IPS-NIHi7 (cell line): ENCODE measurements at regions not wholly inside any gene's neighbourhood (a gene's known extent, or its start where the extent isn't known, plus 50 kb on each side); places are given as distances from the start of the nearest gene placed in this dataset.

Source experiments
- DNase-seq: peaks from one replicate; pipeline ENCODE4 v3.0.0; 2012; ENCODE audit warnings: mixed read lengths; ENCODE audit errors: extremely low spot score

DNA sequence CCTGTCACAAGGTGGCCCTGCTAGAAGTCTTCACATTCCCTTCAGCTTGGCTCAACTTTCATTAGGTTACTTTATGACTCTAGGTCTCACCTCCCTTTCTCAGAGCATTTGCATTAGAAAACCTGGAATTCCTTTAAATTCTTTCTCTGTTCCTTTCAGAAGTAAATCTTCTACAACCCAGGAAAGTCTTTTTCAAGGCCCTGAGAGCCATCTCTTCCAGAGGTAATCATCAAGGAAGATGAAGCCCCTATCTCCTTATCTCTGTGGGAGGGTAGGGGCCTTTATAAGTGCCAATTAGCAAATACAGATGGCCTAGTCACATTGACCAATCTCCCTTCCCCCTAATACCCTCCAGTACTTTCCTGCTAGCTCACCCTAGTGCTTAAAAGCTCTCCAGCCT is 848.0 kb upstream of the FAM98A start:
- DNase-seq, result peak; percentile 33

DNA sequence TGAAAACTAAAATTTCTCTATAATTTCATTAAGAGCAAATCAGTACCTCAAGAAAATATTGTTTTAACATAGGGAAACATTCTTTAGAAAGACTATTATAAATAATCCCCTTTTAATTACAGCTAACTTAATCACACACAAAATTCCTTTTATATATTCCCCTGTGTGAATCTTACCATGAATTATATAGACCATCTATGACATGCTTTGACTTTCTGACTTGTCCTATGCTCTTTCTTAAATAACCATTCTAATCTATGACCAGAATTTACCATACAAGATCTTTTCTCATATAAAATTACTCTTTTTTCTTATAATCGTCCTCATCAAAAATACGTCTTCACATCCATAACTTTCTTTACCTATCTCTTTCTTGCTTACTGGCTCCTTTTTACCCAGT is 824.2 kb upstream of the FAM98A start:
- DNase-seq, result no peak

- DNase-seq, result no peak
Measured at GRCh38 chr2:34419856-34420255, 820.8 kb upstream of the FAM98A start.

DNA sequence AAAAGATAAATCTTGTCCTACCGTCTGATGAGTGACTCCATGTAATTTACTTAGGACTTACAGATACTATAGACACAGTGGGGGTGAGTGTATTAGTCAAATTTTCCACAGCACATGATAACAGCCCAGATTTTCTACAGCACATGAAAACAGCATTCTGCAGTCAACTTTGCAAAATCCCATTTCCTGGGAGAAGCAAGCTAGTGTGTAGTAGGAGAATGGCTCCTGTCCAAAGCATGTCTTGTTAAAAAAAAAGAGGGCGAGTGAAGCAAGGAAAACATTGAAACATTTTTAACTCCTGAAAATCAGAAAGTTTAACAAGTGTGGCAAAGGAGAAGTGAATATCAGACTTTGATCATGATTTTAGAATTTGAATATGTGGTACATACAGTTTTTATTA is 817.8 kb upstream of the FAM98A start:
- no peak for DNase-seq

- DNase-seq, result no peak
Measured at GRCh38 chr2:34414856-34415255, 815.8 kb upstream of the FAM98A start.

GRCh38 chr2:34408100-34408499 is 809.0 kb upstream of the FAM98A start:
- no peak for DNase-seq

DNA sequence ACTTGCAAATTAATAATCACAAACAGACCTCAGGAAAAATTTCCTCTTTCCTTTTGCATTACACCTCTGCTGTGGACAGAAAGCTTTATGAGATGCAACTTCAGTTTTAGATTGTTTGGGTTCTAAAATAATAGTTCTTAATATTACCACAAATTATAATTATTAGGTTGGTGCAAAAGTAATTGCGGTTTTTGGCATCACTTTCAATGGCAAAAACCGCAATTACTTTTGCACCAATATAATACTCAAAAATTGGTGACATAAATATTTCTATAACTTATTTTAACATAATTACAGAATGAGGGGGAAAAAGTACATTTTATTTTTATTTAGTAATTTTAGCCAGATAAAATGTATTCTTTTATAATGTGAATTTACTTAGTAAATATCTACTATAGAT is 804.4 kb upstream of the FAM98A start:
- DNase-seq, result no peak

DNA sequence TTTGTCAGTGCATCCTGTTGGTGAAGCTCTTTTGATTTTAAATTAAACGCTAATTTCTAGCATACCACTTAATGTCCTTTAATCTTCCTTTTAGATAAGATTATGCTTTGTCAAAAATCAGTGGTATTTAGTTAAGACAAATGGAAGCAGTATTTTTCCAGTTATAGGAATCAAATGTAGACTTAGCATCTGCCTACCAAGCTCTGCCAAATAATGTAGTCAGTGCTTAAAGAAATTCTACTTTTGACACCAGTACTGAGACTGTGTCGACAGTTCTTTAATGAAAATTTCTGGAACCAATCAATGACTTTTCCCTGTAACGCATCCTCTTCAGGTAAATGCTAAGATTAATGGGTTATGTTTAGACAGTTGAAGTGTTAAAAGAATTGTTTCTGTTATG is 803.3 kb upstream of the FAM98A start:
- DNase-seq, result no peak

DNA sequence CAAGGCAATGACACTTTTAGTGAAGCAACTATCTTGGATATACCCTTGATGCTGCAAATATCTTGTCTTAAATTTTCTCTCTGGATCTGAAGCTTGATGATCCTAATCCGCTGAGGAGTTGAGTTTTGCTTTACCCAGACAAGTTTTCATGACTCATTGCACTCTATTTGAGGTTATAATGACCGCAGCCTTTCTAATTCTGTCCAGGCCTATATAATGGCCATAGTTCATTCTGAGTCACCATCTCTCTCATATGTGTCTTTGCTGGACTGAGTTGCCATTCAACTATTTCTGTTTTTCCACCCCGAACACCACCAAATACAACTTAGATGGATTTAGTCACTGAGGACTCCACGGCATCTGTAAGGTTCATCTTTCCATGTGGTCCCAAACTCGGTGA is 802.1 kb upstream of the FAM98A start:
- no peak for DNase-seq

DNA sequence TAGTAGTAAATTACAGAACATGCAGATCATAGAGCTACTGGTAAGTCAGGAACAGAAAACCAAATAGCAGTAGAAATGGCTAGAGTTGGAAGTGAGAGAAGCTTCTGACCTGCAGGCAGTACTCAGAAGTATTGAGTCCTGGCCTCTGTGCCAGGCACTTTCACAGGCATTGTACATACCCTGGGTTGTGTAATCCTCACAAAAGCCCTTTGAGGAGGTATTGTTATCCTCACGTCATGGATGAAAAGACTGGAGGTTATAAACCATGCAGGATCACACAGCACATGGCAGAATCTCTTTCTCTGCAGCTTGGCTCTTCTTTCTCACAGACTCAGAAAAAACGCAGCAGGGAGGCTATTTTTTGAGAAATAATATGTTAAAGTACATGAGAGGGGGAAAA is 789.3 kb upstream of the FAM98A start:
- no peak for DNase-seq

GRCh38 chr2:34387536-34387935 is 788.4 kb upstream of the FAM98A start:
- DNase-seq, result no peak

DNA sequence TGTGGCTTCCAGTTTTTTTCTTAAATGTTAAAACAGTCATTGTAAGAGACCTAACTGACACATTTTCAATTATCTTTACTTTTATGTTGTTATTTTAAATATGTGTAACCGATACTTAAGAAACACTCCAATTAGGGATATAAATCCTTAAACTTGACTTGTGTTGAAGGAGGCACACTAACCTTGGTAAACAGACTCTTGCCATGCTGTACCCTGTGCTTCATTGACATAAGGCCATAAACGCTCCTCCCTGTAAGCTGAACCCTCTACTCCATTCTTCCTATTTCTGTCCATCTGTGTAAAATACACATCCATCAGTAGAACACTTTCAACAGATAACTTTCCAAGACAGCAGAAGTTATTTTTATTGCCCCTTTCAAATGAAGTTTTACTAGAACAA is 780.5 kb upstream of the FAM98A start:
- no peak for DNase-seq

GRCh38 chr2:34373586-34374233 is 774.6 kb upstream of the FAM98A start:
- DNase-seq, result no peak

DNA sequence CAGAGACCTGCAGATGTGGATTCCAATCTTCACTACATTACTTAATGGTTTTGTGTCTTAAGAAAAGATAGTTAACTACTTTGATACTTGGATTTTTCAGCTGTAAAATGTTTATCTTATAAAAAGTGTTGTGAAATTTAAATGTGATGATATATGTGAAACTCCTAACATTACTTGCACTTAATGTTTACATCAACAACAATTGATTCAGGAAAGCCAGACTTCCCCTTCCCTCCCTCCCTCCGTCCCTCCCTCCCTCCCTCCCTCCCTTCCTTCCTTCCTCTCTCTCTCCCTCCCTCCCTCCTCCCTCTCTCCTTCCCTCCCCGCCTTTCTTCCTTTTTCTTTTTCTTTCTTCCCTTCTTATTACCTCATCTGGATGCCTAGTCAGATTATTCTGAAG is 773.9 kb upstream of the FAM98A start:
- DNase-seq, result no peak

- DNase-seq, result no peak
Measured at GRCh38 chr2:34371711-34372110, 772.6 kb upstream of the FAM98A start.

GRCh38 chr2:34368304-34368703 is 769.2 kb upstream of the FAM98A start:
- DNase-seq, result peak; percentile 22

GRCh38 chr2:34365932-34366331 is 766.8 kb upstream of the FAM98A start:
- peak; percentile 69 for DNase-seq

DNA sequence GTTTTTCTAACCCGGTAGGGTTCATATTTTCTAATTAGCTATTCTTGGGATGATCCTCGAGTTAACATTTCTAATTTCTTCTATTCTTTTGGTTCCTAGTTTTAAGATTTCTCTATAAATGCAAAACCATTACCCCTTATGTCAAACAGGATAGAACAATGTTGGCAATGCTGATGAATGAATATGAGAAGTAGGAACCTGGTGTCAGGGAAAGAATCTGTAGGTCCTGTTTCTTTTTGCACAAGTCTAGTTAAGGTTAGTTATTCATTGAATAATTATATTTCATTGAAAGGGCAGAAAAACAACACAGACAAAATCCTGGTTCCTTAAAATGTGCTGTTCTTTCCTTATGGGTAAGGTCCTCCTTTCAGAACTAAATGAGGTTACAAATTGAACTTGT is 766.4 kb upstream of the FAM98A start:
- no peak for DNase-seq

GRCh38 chr2:34353509-34354113 is 754.5 kb upstream of the FAM98A start:
- DNase-seq, result no peak

DNA sequence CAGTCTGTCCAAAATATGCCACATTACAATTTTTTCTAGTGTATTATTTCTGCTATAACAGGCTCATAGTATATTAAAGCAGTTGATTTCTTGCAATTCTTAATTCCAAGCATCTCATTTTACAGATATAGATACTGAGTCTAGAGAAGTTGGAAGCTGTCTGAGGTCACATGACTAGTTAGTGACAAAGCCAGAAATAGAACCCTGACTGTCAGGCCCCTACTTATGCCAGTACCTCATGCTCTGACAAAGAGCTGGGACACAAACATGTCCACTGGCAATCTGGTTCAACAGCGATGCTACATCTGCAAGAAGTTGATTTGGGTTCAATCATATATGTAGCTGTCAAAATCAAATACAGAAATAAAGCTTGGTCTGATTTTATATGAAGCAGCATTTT is 750.4 kb upstream of the FAM98A start:
- no peak for DNase-seq

DNA sequence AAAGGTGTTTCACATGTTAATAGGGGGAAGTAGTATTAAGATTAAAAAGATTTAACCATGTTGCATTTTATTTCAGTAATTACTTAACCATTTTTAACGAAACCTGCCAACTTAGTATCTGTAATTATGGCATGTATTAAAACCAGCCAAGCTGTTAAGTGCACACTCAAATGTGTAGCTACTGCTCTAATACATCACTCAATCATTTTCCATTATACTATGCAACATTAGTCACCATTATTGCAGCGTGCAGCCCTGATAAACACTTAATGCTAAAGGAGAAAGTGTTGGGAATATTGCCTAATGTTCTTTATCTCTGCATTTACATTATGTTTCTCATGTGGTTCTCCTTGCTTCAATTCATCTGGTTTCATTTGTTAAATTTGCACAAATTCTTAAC is 745.9 kb upstream of the FAM98A start:
- DNase-seq, result no peak

- no peak for DNase-seq
Measured at GRCh38 chr2:34340307-34340706, 741.2 kb upstream of the FAM98A start.

- DNase-seq, result no peak
Measured at GRCh38 chr2:34337735-34338134, 738.6 kb upstream of the FAM98A start.

- DNase-seq, result no peak
Measured at GRCh38 chr2:34332813-34333212, 733.7 kb upstream of the FAM98A start.
